ENCODE measurements at regions not wholly inside any gene's neighbourhood (a gene's known extent, or its start where the extent isn't known, plus 50 kb on each side); places are given as distances from the start of the nearest gene placed in this dataset.

GRCh38 chr6:951399-952181 lies 258.7 kb upstream of the EXOC2 start:
- TF ChIP-seq EZH2 (IDR thresholded peaks at IDR 0.05) (no peak), EZH2phosphoT487 (IDR thresholded peaks at IDR 0.05) (no peak)
